Calu3 (cell line): ENCODE measurements at regions not wholly inside any gene's neighbourhood (a gene's known extent, or its start where the extent isn't known, plus 50 kb on each side); places are given as distances from the start of the nearest gene placed in this dataset.

ENCODE experiments used
- BruUV-seq: library from RNA; stranded (reverse); fragments of 400-500 nt; replicated peaks from 2 replicates; lab custom pipeline; 2021; lab: Mats Ljungman, UMichigan
- CTCF ChIA-PET: fragments of 300-600 bp; sonication (Branson Sonifier 250); formaldehyde crosslinking; loops from one replicate; lab custom pipeline; 2022; ENCODE audit warnings: antibody characterized with exemption; lab: Charles Lee
- DNase-seq: peaks from one replicate; pipeline ENCODE4 v3.0.0; 2022
- H3K27ac Mint-ChIP-seq: one replicate; pipeline ENCODE4 v1.8.0; 2022; ENCODE audit warnings: mixed read lengths; ENCODE audit not compliant: unreplicated experiment
- H3K27me3 Mint-ChIP-seq: one replicate; pipeline ENCODE4 v1.8.0; 2022; ENCODE audit warnings: mixed read lengths; ENCODE audit not compliant: unreplicated experiment
- H3K36me3 Mint-ChIP-seq: one replicate; pipeline ENCODE4 v1.8.0; 2022; ENCODE audit warnings: mild to moderate bottlenecking, moderate library complexity, mixed read lengths; ENCODE audit not compliant: insufficient read depth, unreplicated experiment
- H3K4me1 Mint-ChIP-seq: one replicate; pipeline ENCODE4 v1.8.0; 2022; ENCODE audit warnings: mild to moderate bottlenecking, low read depth, mixed read lengths; ENCODE audit not compliant: unreplicated experiment
- H3K4me3 Mint-ChIP-seq: one replicate; pipeline ENCODE4 v1.8.0; 2022; ENCODE audit warnings: mild to moderate bottlenecking, low read depth, moderate library complexity, mixed read lengths; ENCODE audit not compliant: unreplicated experiment
- H3K9me3 Mint-ChIP-seq: one replicate; pipeline ENCODE4 v1.8.0; 2022; ENCODE audit warnings: low read depth, mixed read lengths; ENCODE audit not compliant: unreplicated experiment
- intact Hi-C: fragments of 100-400 bp; cut with micrococcal nuclease; formaldehyde crosslinking; loops from one replicate; pipeline ENCODE4 v1.10.0; 2022; ENCODE audit not compliant: unreplicated experiment
- TF ChIP-seq, protein P1 (sequence below): fragments of 200-600 bp; IDR thresholded peaks from one replicate; pipeline ENCODE4 v1.8.0; 2022; ENCODE audit warnings: antibody characterized with exemption; ENCODE audit not compliant: unreplicated experiment

DNA sequence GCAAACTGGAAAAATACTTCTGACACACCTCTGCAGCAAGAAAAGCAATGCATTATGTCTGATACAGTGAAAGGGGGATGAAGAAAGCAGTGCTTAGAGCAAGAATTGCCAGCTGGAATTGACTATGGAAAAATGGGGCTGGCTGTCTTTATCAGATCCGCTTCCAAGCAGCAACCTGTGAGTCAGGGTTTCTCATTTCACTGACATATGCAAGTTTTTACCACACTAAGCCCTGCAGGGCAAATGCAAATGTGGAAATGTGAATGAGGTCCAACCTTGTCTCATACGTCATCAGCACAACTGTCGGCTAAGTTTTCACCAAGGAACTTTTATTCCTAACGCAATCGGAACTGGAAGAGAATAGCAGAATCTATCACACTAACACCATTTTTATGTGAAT is 172.5 kb upstream of the GADL1 start:
- H3K4me3 Mint-ChIP-seq = no peak overlapping the region

DNA sequence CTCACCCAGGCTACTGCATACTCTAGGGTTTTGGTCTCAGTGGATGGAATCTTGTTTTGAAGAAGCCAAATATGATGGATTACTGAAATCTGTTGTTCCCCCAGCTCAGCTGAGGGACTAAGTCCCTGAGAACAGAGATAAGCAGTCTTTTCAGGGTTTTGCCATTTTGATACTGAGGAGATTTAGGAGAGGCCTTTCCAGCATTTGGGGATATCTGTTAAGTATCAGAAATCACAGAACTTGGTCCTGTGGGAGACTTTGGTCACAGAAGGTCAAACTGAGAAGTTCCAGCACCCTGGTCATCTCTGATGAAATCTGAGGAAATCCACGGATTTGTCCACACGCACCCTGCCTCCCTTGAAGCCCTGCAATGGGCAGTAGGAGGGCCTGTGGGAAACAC is 181.0 kb upstream of the GADL1 start:
- peaks cover 6% of the 10 kb centered on the region for H3K9me3 Mint-ChIP-seq
- DNase-seq = no peak
- no peak overlapping the region for H3K4me3 Mint-ChIP-seq
- no peak overlapping the region for H3K27ac Mint-ChIP-seq
- no TSS peak for BruUV-seq
- no peaks in the 10 kb centered on the region for H3K36me3 Mint-ChIP-seq
- intact Hi-C loops = no loop called here
- H3K4me1 Mint-ChIP-seq = no peaks in the 10 kb centered on the region
- CTCF ChIA-PET = no interaction called here
- TF ChIP-seq, protein P1, sequence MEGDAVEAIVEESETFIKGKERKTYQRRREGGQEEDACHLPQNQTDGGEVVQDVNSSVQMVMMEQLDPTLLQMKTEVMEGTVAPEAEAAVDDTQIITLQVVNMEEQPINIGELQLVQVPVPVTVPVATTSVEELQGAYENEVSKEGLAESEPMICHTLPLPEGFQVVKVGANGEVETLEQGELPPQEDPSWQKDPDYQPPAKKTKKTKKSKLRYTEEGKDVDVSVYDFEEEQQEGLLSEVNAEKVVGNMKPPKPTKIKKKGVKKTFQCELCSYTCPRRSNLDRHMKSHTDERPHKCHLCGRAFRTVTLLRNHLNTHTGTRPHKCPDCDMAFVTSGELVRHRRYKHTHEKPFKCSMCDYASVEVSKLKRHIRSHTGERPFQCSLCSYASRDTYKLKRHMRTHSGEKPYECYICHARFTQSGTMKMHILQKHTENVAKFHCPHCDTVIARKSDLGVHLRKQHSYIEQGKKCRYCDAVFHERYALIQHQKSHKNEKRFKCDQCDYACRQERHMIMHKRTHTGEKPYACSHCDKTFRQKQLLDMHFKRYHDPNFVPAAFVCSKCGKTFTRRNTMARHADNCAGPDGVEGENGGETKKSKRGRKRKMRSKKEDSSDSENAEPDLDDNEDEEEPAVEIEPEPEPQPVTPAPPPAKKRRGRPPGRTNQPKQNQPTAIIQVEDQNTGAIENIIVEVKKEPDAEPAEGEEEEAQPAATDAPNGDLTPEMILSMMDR = no peak
- H3K27me3 Mint-ChIP-seq = peaks cover under 1% of the 10 kb centered on the region

More for the DNA sequence above, 172.5 kb upstream of the GADL1 start:
- Mint-ChIP-seq H3K4me1 (no peaks in the 10 kb centered on the region), H3K36me3 (no peaks in the 10 kb centered on the region), H3K9me3 (no peaks in the 10 kb centered on the region), H3K27me3 (peaks cover 18% of the 10 kb centered on the region), H3K27ac (no peak overlapping the region)
- CTCF ChIA-PET = no interaction called here
- DNase-seq = no peak
- no TSS peak for BruUV-seq
- intact Hi-C loops = no loop called here
- TF ChIP-seq, protein P1 = no peak

DNA sequence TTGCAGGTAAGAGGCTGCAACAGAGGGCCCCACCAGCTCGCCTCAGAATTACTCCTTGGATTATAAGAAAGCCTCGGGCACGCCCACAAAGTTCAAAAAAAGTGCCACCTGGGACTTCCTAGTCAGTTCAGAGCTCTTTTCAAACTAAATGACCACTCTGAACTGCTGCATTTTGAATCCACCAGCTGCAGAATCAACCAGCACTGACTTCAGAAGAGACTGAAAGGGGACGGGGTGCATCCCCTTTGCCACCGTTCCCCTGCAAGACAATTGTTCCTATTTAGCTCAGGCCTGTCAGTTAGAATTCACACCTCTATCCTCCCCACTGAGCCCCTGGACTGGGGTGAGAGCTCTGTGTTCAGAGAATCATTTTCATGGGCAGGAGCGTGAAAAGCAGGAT is 181.4 kb upstream of the GADL1 start:
- TF ChIP-seq, protein P1 = no peak
- intact Hi-C loops = no loop called here
- H3K27me3 Mint-ChIP-seq = peaks cover 4% of the 10 kb centered on the region
- DNase-seq = no peak
- H3K4me3 Mint-ChIP-seq = no peak overlapping the region
- no peak overlapping the region for H3K27ac Mint-ChIP-seq
- CTCF ChIA-PET = no interaction called here
- H3K9me3 Mint-ChIP-seq = peaks cover 6% of the 10 kb centered on the region
- BruUV-seq = no TSS peak
- H3K36me3 Mint-ChIP-seq = no peaks in the 10 kb centered on the region
- no peaks in the 10 kb centered on the region for H3K4me1 Mint-ChIP-seq

DNA sequence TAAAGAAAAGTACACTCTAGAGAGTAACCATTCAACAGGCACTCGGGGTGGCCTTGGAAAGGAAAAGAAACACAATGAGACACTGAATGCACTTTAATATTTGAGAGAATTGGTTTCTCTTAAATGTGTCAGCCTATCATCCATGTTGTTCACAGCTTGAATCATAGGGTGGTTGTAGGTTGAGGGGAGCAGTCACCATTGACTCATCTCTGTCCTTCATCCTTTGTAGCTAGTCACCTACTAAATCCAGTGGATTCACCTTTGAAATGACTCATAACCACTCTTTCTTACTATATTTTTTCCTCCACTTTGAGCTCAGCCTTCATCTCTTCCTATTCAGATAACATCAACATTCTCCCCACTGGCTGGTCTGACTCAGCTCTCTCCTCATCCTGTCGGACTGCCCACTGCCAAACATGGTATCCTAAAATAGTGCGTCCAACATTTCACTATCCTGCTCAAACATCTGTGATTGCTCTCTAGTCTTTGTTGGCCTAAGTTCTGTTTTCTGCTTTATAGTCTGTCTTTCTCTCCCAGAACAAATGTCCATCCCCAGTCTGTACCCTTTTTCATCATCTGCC is 182.7 kb upstream of the GADL1 start:
- intact Hi-C loops = no loop called here
- Mint-ChIP-seq H3K9me3 (peaks cover 6% of the 10 kb centered on the region), H3K27me3 (peaks cover 17% of the 10 kb centered on the region), H3K27ac (no peak overlapping the region), H3K4me3 (no peak overlapping the region), H3K4me1 (no peaks in the 10 kb centered on the region), H3K36me3 (no peaks in the 10 kb centered on the region)
- TF ChIP-seq, protein P1 = no peak
- CTCF ChIA-PET = interaction anchor here (0.5 to 0.7 kb wide), 2 partner anchors 343 to 377 kb away, joined by 3 to 6 read pairs; no protein-coding TSS in a partner anchor
- no TSS peak for BruUV-seq
- DNase-seq = no peak
